ENCODE measurements at regions not wholly inside any gene's neighbourhood (a gene's known extent, or its start where the extent isn't known, plus 50 kb on each side); places are given as distances from the start of the nearest gene placed in this dataset.

DNA sequence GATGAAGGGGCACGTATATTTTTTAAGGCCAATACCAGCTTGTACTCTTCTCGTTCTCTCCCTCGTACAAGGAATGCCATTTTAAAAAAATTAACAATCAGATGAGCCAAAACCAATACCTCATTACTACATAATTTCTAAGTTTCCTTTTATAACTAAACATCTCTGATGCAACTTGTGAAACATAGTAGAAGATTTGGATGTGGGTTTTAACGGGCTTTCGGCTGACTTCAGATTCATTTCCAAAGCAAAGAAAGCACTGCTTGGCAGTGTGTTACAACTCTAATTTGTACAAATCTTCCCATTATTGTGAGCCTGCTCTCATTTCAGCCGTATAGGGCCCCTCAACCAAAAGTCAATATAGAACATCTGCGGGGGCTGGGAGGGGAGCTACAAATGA, 99.1 kb upstream of the TMCC3 start:
- Histone ChIP-seq H3K27ac (ENCODE audit: low read depth, low read length, poor library complexity, severe bottlenecking) (no peak overlapping the region), H3K36me3 (ENCODE audit: insufficient read depth, low read length, poor library complexity, severe bottlenecking) (no peaks in the 10 kb centered on the region), H3K27me3 (replicated peaks; ENCODE audit: insufficient read depth, low read depth, low read length, poor library complexity) (peaks cover 16% of the 10 kb centered on the region), H3K9me3 (ENCODE audit: low read depth, low read length, poor library complexity, severe bottlenecking) (no peaks in the 10 kb centered on the region), H3K4me1 (ENCODE audit: insufficient read depth, low read length, poor library complexity, severe bottlenecking) (no peaks in the 10 kb centered on the region), H3K4me3 (ENCODE audit: low read depth, low read length, poor library complexity, severe bottlenecking) (no peak overlapping the region)
- ChIA-PET CTCF (no interaction called here), POLR2A (ENCODE audit: low non-redundant PET) (interaction anchor here (0.7 kb wide), 1 partner anchor 576 kb away, joined by 3 read pairs; no protein-coding TSS in a partner anchor)
- intact Hi-C loops (cut with micrococcal nuclease; ENCODE audit: unreplicated experiment): no loop called here
- no peak for DNase-seq (ENCODE audit: low spot score)
- BruUV-seq (replicated peaks): no TSS peak
- TF ChIP-seq EZH2 (IDR thresholded peaks at IDR 0.05; ENCODE audit: borderline replicate concordance, low read depth, low read length, poor library complexity, severe bottlenecking): no peak
- TF ChIP-seq, protein P1, sequence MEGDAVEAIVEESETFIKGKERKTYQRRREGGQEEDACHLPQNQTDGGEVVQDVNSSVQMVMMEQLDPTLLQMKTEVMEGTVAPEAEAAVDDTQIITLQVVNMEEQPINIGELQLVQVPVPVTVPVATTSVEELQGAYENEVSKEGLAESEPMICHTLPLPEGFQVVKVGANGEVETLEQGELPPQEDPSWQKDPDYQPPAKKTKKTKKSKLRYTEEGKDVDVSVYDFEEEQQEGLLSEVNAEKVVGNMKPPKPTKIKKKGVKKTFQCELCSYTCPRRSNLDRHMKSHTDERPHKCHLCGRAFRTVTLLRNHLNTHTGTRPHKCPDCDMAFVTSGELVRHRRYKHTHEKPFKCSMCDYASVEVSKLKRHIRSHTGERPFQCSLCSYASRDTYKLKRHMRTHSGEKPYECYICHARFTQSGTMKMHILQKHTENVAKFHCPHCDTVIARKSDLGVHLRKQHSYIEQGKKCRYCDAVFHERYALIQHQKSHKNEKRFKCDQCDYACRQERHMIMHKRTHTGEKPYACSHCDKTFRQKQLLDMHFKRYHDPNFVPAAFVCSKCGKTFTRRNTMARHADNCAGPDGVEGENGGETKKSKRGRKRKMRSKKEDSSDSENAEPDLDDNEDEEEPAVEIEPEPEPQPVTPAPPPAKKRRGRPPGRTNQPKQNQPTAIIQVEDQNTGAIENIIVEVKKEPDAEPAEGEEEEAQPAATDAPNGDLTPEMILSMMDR (conservative IDR thresholded peaks at IDR 0.05; ENCODE audit: low read depth, low read length): no peak

GRCh38 chr12:94748726-94749421, 98.5 kb upstream of the TMCC3 start:
- intact Hi-C loops (cut with micrococcal nuclease; ENCODE audit: unreplicated experiment): no loop called here
- H3K36me3 ChIP-seq (ENCODE audit: insufficient read depth, low read length, poor library complexity, severe bottlenecking): no peaks in the 10 kb centered on the region
- no peak overlapping the region for H3K4me3 ChIP-seq (ENCODE audit: low read depth, low read length, poor library complexity, severe bottlenecking)
- H3K27me3 ChIP-seq (replicated peaks; ENCODE audit: insufficient read depth, low read depth, low read length, poor library complexity): peaks cover 16% of the 10 kb centered on the region
- H3K9me3 ChIP-seq (ENCODE audit: low read depth, low read length, poor library complexity, severe bottlenecking): no peaks in the 10 kb centered on the region
- TF ChIP-seq, protein P1 (conservative IDR thresholded peaks at IDR 0.05; ENCODE audit: low read depth, low read length): no peak
- no TSS peak for BruUV-seq (replicated peaks)
- H3K27ac ChIP-seq (ENCODE audit: low read depth, low read length, poor library complexity, severe bottlenecking): no peak overlapping the region
- no peaks in the 10 kb centered on the region for H3K4me1 ChIP-seq (ENCODE audit: insufficient read depth, low read length, poor library complexity, severe bottlenecking)
- ChIA-PET POLR2A (ENCODE audit: low non-redundant PET) (interaction anchor here (0.7 kb wide), 1 partner anchor 577 kb away, joined by 3 read pairs; no protein-coding TSS in a partner anchor), CTCF (no interaction called here)
- no peak for DNase-seq (ENCODE audit: low spot score)

DNA sequence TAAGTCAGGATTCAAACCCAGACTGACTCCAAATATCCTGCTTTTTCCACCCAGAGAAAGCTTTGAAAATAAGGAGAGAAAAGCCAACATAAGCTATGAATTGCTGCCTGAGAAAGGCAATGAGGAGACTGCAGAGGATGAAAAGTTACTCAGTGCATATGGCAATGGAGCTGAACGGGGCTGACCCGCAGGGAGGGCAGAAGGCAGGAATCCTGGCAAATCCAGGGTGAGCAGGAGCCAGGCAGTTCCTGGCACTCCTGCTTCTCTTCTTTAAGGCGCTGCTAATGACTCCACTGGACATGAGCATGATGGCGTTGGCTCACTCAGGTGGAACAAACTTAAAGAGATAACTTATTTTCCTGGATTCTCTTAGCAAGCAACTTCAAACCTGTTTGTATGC, 95.2 kb upstream of the TMCC3 start:
- ChIA-PET POLR2A (ENCODE audit: low non-redundant PET) (no interaction called here), CTCF (no interaction called here)
- Histone ChIP-seq H3K9me3 (ENCODE audit: low read depth, low read length, poor library complexity, severe bottlenecking) (no peaks in the 10 kb centered on the region), H3K27ac (ENCODE audit: low read depth, low read length, poor library complexity, severe bottlenecking) (no peak overlapping the region), H3K27me3 (replicated peaks; ENCODE audit: insufficient read depth, low read depth, low read length, poor library complexity) (peaks cover 16% of the 10 kb centered on the region), H3K36me3 (ENCODE audit: insufficient read depth, low read length, poor library complexity, severe bottlenecking) (no peaks in the 10 kb centered on the region), H3K4me1 (ENCODE audit: insufficient read depth, low read length, poor library complexity, severe bottlenecking) (no peaks in the 10 kb centered on the region), H3K4me3 (ENCODE audit: low read depth, low read length, poor library complexity, severe bottlenecking) (no peak overlapping the region)
- intact Hi-C loops (cut with micrococcal nuclease; ENCODE audit: unreplicated experiment): no loop called here
- TF ChIP-seq, protein P1 (conservative IDR thresholded peaks at IDR 0.05; ENCODE audit: low read depth, low read length): no peak
- TF ChIP-seq EZH2 (IDR thresholded peaks at IDR 0.05; ENCODE audit: borderline replicate concordance, low read depth, low read length, poor library complexity, severe bottlenecking): no peak
- no peak for DNase-seq (ENCODE audit: low spot score)
- BruUV-seq (replicated peaks): no TSS peak

Measured in A673 (cell line).